IMR-90 (cell line): ENCODE measurements at regions not wholly inside any gene's neighbourhood (a gene's known extent, or its start where the extent isn't known, plus 50 kb on each side); places are given as distances from the start of the nearest gene placed in this dataset.

Source experiments
- ATAC-seq: fragments of 200-7000 bp; cut with Tn5 transposase; 2 replicates; pipeline ENCODE4 v1.9.1; 2020; ENCODE audit warnings: low read depth, mild to moderate bottlenecking, moderate library complexity
- BruUV-seq: library from RNA; stranded (reverse); fragments of 400-500 nt; replicated peaks from 2 replicates; lab custom pipeline; 2021; lab: Mats Ljungman, UMichigan
- CTCF ChIA-PET: fragments of 300-600 bp; formaldehyde crosslinking; extraction: SDS; loops from one replicate; lab custom pipeline; 2021; ENCODE audit warnings: antibody characterized with exemption; lab: Yijun Ruan, JAX
- POLR2A ChIA-PET: fragments of 300-600 bp; sonication (Branson Sonifier 250); formaldehyde crosslinking; loops from one replicate; lab custom pipeline; 2022; ENCODE audit warnings: antibody characterized with exemption; ENCODE audit not compliant: unreplicated experiment; lab: Charles Lee
- DNase-seq: peaks from one replicate; pipeline ENCODE4 v3.0.0; 2013
- H2AFZ ChIP-seq: replicated peaks from 2 replicates; pipeline ENCODE3; 2013; ENCODE audit warnings: low read length, mild to moderate bottlenecking; ENCODE audit not compliant: poor library complexity
- H2AK5ac ChIP-seq: 2 replicates; pipeline ENCODE4 v1.6.1; 2013; ENCODE audit warnings: low read depth, low read length, inconsistent platforms
- H2AK9ac ChIP-seq: replicated peaks from 2 replicates; pipeline ENCODE3; 2013; ENCODE audit warnings: mild to moderate bottlenecking, low read depth, low read length, moderate library complexity; ENCODE audit not compliant: poor library complexity
- H2BK120ac ChIP-seq: 2 replicates; pipeline ENCODE4 v1.6.1; 2013; ENCODE audit warnings: low read depth, low read length, inconsistent platforms
- H2BK15ac ChIP-seq: 3 replicates; pipeline ENCODE4 v1.6.1; 2013; ENCODE audit warnings: low read depth, low read length, inconsistent platforms
- H2BK20ac ChIP-seq: 2 replicates; pipeline ENCODE4 v1.6.1; 2013; ENCODE audit warnings: low read depth, mild to moderate bottlenecking, inconsistent platforms, low read length, moderate library complexity
- H2BK5ac ChIP-seq: 2 replicates; pipeline ENCODE4 v1.6.1; 2013; ENCODE audit warnings: mild to moderate bottlenecking, low read depth, low read length, inconsistent platforms; ENCODE audit not compliant: poor library complexity, severe bottlenecking
- H3K14ac ChIP-seq: replicated peaks from 2 replicates; pipeline ENCODE4 v1.6.1; 2013; ENCODE audit warnings: low read depth, low read length, inconsistent platforms
- H3K18ac ChIP-seq: 2 replicates; pipeline ENCODE4 v1.6.1; 2013; ENCODE audit warnings: low read depth, low read length, control low read depth
- H3K23ac ChIP-seq: 2 replicates; pipeline ENCODE4 v1.6.1; 2013; ENCODE audit warnings: low read depth, low read length, inconsistent platforms
- H3K27ac ChIP-seq: 2 replicates; pipeline ENCODE4 v1.5.1; 2013; ENCODE audit warnings: mild to moderate bottlenecking, control low read depth, low read length; ENCODE audit not compliant: insufficient read depth
- H3K27me3 ChIP-seq: 2 replicates; pipeline ENCODE4 v1.6.1; 2013; ENCODE audit warnings: low read length; ENCODE audit not compliant: control insufficient read depth, insufficient read depth
- H3K36me3 ChIP-seq: 2 replicates; pipeline ENCODE4 v1.6.1; 2013; ENCODE audit warnings: low read length, mixed read lengths; ENCODE audit not compliant: control insufficient read depth, insufficient read depth
- H3K4ac ChIP-seq: 2 replicates; pipeline ENCODE4 v1.6.1; 2013; ENCODE audit warnings: low read depth, low read length, inconsistent platforms
- H3K4me1 ChIP-seq: 2 replicates; pipeline ENCODE4 v1.6.1; 2013; ENCODE audit warnings: low read length, mixed read lengths; ENCODE audit not compliant: control insufficient read depth, insufficient read depth
- H3K4me2 ChIP-seq: 2 replicates; pipeline ENCODE4 v1.6.1; 2013; ENCODE audit warnings: low read depth, mild to moderate bottlenecking, control low read depth, low read length, moderate library complexity
- H3K4me3 ChIP-seq: 2 replicates; pipeline ENCODE4 v1.5.1; 2013; ENCODE audit warnings: low read depth, mild to moderate bottlenecking, control low read depth, low read length, moderate library complexity; ENCODE audit not compliant: insufficient read depth
- H3K56ac ChIP-seq: 2 replicates; pipeline ENCODE4 v1.6.1; 2013; ENCODE audit warnings: low read length, inconsistent platforms; ENCODE audit not compliant: insufficient read depth; ENCODE audit errors: extremely low read depth
- H3K79me1 ChIP-seq, 2 experiments: 2 replicates each; pipeline ENCODE4 v1.6.1; 2013; ENCODE audit warnings: low read length in 2 of 2, inconsistent platforms in 1 of 2, low read depth in 1 of 2
- H3K9ac ChIP-seq: 2 replicates; pipeline ENCODE4 v1.6.1; 2013; ENCODE audit warnings: low read depth, low read length, control low read depth
- H3K9me1 ChIP-seq: 2 replicates; pipeline ENCODE4 v1.6.1; 2013; ENCODE audit warnings: low read length, inconsistent platforms; ENCODE audit not compliant: insufficient read depth
- H3K9me3 ChIP-seq: 2 replicates; pipeline ENCODE4 v1.6.1; 2013; ENCODE audit warnings: low read length; ENCODE audit not compliant: control insufficient read depth, insufficient read depth
- H4K20me1 ChIP-seq: 2 replicates; pipeline ENCODE4 v1.6.1; 2013; ENCODE audit warnings: low read length, inconsistent platforms; ENCODE audit not compliant: insufficient read depth
- H4K5ac ChIP-seq: 2 replicates; pipeline ENCODE4 v1.6.1; 2013; ENCODE audit warnings: mild to moderate bottlenecking, low read depth, low read length, control low read depth
- H4K8ac ChIP-seq, 2 experiments: 2 replicates each; pipeline ENCODE4 v1.6.1; 2013; ENCODE audit warnings: low read depth in 2 of 2, low read length in 2 of 2, control low read depth in 1 of 2, inconsistent platforms in 1 of 2
- H4K91ac ChIP-seq: 2 replicates; pipeline ENCODE4 v1.6.1; 2013; ENCODE audit warnings: low read depth, low read length, inconsistent platforms; ENCODE audit not compliant: insufficient read depth
- BHLHE40 ChIP-seq: fragments of 150-350 bp; IDR thresholded peaks from 2 replicates; pipeline ENCODE4 v1.6.1; 2016; ENCODE audit warnings: mild to moderate bottlenecking, low read depth, low read length
- CEBPB ChIP-seq: IDR thresholded peaks from 2 replicates; pipeline ENCODE4 v1.6.1; 2012; ENCODE audit warnings: low read depth, low read length, improper control_type of control experiment
- FOS ChIP-seq: fragments of 150-350 bp; IDR thresholded peaks from 2 replicates; pipeline ENCODE4 v1.6.1; 2016; ENCODE audit warnings: low read depth, low read length
- MAFK ChIP-seq: IDR thresholded peaks from 2 replicates; pipeline ENCODE4 v1.6.1; 2012; ENCODE audit warnings: low read depth, low read length, improper control_type of control experiment
- MAZ ChIP-seq: IDR thresholded peaks from 2 replicates; pipeline ENCODE4 v1.6.1; 2012; ENCODE audit warnings: low read depth, mild to moderate bottlenecking, low read length, improper control_type of control experiment, moderate library complexity, borderline replicate concordance
- MXI1 ChIP-seq: IDR thresholded peaks from 2 replicates; pipeline ENCODE4 v1.6.1; 2012; ENCODE audit warnings: low read depth, mild to moderate bottlenecking, low read length, moderate library complexity, borderline replicate concordance
- NFE2L2 ChIP-seq: fragments of 150-350 bp; IDR thresholded peaks from 2 replicates; pipeline ENCODE4 v1.6.1; 2016; ENCODE audit warnings: low read depth, mild to moderate bottlenecking, low read length
- RAD21 ChIP-seq: IDR thresholded peaks from 2 replicates; pipeline ENCODE4 v1.6.1; 2012; ENCODE audit warnings: low read length, improper control_type of control experiment
- RCOR1 ChIP-seq: IDR thresholded peaks from 2 replicates; pipeline ENCODE4 v1.6.1; 2012; ENCODE audit warnings: mild to moderate bottlenecking, low read length, improper control_type of control experiment; ENCODE audit not compliant: insufficient replicate concordance
- RFX5 ChIP-seq: IDR thresholded peaks from 2 replicates; pipeline ENCODE4 v1.8.0; 2012; ENCODE audit warnings: low read depth, mild to moderate bottlenecking, low read length, moderate library complexity
- SMC3 ChIP-seq: fragments of 150-350 bp; IDR thresholded peaks from 2 replicates; pipeline ENCODE4 v1.6.1; 2016; ENCODE audit warnings: low read depth, mild to moderate bottlenecking, antibody characterized with exemption, low read length, moderate library complexity
- WGBS, 2 experiments: methylation state at CpG; one replicate each; pipeline versions ENCODE4 v1.1.5 to v1.1.7; 2013; ENCODE audit warnings: missing lambda C conversion rate in 2 of 2; ENCODE audit not compliant: insufficient read length in 1 of 2; ENCODE audit errors: extremely low coverage in 2 of 2; 5-methylcytosine and 5-hydroxymethylcytosine counted together
- dilution Hi-C: fragments of 300-500 bp; cut with HindIII; formaldehyde crosslinking; loops from one replicate; pipeline ENCODE4 v1.14.3; 2018; ENCODE audit warnings: low sequenced_read_pairs; ENCODE audit not compliant: unreplicated experiment
- in situ Hi-C: fragments of 300-500 bp; cut with MboI; formaldehyde crosslinking; loops from 3 replicates; pipeline ENCODE4 v1.14.3; 2019; ENCODE audit warnings: low sequenced_read_pairs, inconsistent platforms, mixed read lengths
- intact Hi-C: fragments of 100-400 bp; cut with micrococcal nuclease; formaldehyde crosslinking; loops from 2 replicates; pipeline ENCODE4 v1.10.0; 2022
- TF ChIP-seq, protein P1 (sequence below): conservative IDR thresholded peaks from 2 replicates; pipeline ENCODE4 v1.5.1; 2012; ENCODE audit warnings: mild to moderate bottlenecking, low read depth, low read length, improper control_type of control experiment
- TF ChIP-seq, protein P2 (sequence below): fragments of 150-350 bp; IDR thresholded peaks from 2 replicates; pipeline ENCODE4 v1.6.1; 2016; ENCODE audit warnings: low read depth, mild to moderate bottlenecking, low read length, moderate library complexity, borderline replicate concordance

DNA sequence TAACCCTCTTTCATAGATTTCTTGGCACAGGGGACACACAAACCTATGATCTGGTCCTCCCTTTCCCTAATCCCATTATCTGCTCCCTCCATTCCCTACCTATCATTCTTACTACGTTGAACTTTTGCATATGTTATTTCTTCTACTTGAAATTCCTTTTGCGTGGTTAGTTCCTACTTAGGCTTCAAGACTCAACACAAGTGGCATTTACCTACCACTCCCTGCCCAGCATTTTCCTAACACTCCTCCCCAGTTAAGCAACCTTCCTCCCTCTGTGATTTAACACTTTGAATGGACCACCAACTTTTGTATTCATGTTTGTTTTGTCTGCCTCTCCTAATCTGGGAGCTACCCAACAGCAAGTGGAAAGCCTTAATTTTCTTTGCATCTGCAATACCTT lies 1113.7 kb downstream of the STIM2 start:
- Histone ChIP-seq H3K9me3 (no peaks in the 10 kb centered on the region; the same call in 1 of the 2 replicates), H4K20me1 (no peaks in the 10 kb centered on the region), H3K27me3 (no peaks in the 10 kb centered on the region), H3K18ac (no peak overlapping the region), H3K56ac (no peak overlapping the region), H2AK5ac (no peak overlapping the region), H3K9ac (no peak overlapping the region), H3K23ac (no peak overlapping the region), H3K9me1 (no peaks in the 10 kb centered on the region), H3K4me1 (no peaks in the 10 kb centered on the region), H3K14ac (no peak overlapping the region), H3K4me3 (no peak overlapping the region), H2BK5ac (no peak overlapping the region), H2BK120ac (no peak overlapping the region), H2AFZ (no peak overlapping the region), H3K4me2 (no peak overlapping the region), H4K8ac (no peak overlapping the region), H2BK15ac (no peak overlapping the region), H3K4ac (no peak overlapping the region), H2AK9ac (no peak overlapping the region), H2BK20ac (no peak overlapping the region), H4K91ac (no peak overlapping the region), H3K36me3 (no peaks in the 10 kb centered on the region), H4K5ac (no peak overlapping the region), H3K27ac (no peak overlapping the region), H3K79me1 (no peaks in the 10 kb centered on the region)
- TF ChIP-seq RAD21 (no peak), BHLHE40 (no peak), RCOR1 (no peak), CEBPB (no peak), NFE2L2 (no peak), RFX5 (no peak), FOS (no peak), SMC3 (no peak), MAFK (no peak), MAZ (no peak), MXI1 (no peak)
- TF ChIP-seq, protein P1, sequence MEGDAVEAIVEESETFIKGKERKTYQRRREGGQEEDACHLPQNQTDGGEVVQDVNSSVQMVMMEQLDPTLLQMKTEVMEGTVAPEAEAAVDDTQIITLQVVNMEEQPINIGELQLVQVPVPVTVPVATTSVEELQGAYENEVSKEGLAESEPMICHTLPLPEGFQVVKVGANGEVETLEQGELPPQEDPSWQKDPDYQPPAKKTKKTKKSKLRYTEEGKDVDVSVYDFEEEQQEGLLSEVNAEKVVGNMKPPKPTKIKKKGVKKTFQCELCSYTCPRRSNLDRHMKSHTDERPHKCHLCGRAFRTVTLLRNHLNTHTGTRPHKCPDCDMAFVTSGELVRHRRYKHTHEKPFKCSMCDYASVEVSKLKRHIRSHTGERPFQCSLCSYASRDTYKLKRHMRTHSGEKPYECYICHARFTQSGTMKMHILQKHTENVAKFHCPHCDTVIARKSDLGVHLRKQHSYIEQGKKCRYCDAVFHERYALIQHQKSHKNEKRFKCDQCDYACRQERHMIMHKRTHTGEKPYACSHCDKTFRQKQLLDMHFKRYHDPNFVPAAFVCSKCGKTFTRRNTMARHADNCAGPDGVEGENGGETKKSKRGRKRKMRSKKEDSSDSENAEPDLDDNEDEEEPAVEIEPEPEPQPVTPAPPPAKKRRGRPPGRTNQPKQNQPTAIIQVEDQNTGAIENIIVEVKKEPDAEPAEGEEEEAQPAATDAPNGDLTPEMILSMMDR: no peak
- TF ChIP-seq, protein P2, sequence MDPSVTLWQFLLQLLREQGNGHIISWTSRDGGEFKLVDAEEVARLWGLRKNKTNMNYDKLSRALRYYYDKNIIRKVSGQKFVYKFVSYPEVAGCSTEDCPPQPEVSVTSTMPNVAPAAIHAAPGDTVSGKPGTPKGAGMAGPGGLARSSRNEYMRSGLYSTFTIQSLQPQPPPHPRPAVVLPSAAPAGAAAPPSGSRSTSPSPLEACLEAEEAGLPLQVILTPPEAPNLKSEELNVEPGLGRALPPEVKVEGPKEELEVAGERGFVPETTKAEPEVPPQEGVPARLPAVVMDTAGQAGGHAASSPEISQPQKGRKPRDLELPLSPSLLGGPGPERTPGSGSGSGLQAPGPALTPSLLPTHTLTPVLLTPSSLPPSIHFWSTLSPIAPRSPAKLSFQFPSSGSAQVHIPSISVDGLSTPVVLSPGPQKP: no peak
- POLR2A ChIA-PET: no interaction called here
- CTCF ChIA-PET: no interaction called here
- DNase-seq (no peak), ATAC-seq (no peak)
- dilution Hi-C loops: no loop called here
- intact Hi-C loops: no loop called here
- BruUV-seq: no TSS peak
- 70% methylated on average over 2 of the region's 2 CpGs; no CpG with 5 or more reads in 1 of the 2 experiments for WGBS, 2 experiments
- in situ Hi-C loops: no loop called here
